CD4-positive, alpha-beta T cell (primary cell): ENCODE measurements at regions not wholly inside any gene's neighbourhood (a gene's known extent, or its start where the extent isn't known, plus 50 kb on each side); places are given as distances from the start of the nearest gene placed in this dataset.

Experiments used
- ATAC-seq: fragments of 200-7000 bp; cut with Tn5 transposase; one replicate; pipeline ENCODE4 v1.10.0; 2022; ENCODE audit warnings: mild to moderate bottlenecking; ENCODE audit not compliant: poor library complexity
- CTCF ChIA-PET: fragments of 350-600 bp; sonication (Branson Sonifier 250); formaldehyde crosslinking; loops from one replicate; lab custom pipeline; 2021; ENCODE audit warnings: antibody characterized with exemption, inconsistent platforms; lab: Charles Lee
- POLR2A ChIA-PET: fragments of 350-600 bp; sonication (Branson Sonifier 250); formaldehyde crosslinking; loops from one replicate; lab custom pipeline; 2021; ENCODE audit warnings: antibody characterized with exemption, inconsistent platforms; lab: Charles Lee
- DNase-seq, 14 experiments: peaks; one replicate each; pipeline ENCODE4 v3.0.0-alpha.2; 2013 to 2020; ENCODE audit warnings: mixed read lengths in 2 of 14
- H3K27ac ChIP-seq, 2 donors: one replicate each; pipeline versions ENCODE4 v1.5.1 to v1.7.0; 2013; ENCODE audit warnings: low read length in 2 of 2, low read depth in 1 of 2, mild to moderate bottlenecking in 1 of 2
- H3K27me3 ChIP-seq, 2 experiments: 1 replicate in 1 of 2; 2 replicates in 1 of 2; pipeline versions ENCODE4 v1.6.1 to v1.7.0; 2013; ENCODE audit warnings: low read length in 2 of 2, control low read depth in 1 of 2, mild to moderate bottlenecking in 1 of 2, moderate library complexity in 1 of 2; ENCODE audit not compliant: insufficient read depth in 2 of 2, control insufficient read depth in 1 of 2
- H3K36me3 ChIP-seq: one replicate; pipeline ENCODE4 v1.6.1; 2013; ENCODE audit warnings: low read length, control low read depth; ENCODE audit not compliant: insufficient read depth
- H3K4me1 ChIP-seq: one replicate; pipeline ENCODE4 v1.6.1; 2013; ENCODE audit warnings: low read length, control low read depth; ENCODE audit not compliant: insufficient read depth
- H3K4me3 ChIP-seq: one replicate; pipeline ENCODE4 v1.5.1; 2013; ENCODE audit warnings: mild to moderate bottlenecking, low read length, moderate library complexity
- H3K9me3 ChIP-seq, 2 experiments: 1 replicate in 1 of 2; 2 replicates in 1 of 2; pipeline versions ENCODE4 v1.6.1 to v1.7.0; 2013; ENCODE audit warnings: low read length in 2 of 2, mild to moderate bottlenecking in 2 of 2, control low read depth in 1 of 2, moderate library complexity in 1 of 2; ENCODE audit not compliant: control insufficient read depth in 1 of 2, insufficient read depth in 1 of 2
- H3K27ac Mint-ChIP-seq: one replicate; pipeline ENCODE4 v1.8.0; 2020; ENCODE audit warnings: mixed read lengths
- H3K27me3 Mint-ChIP-seq: one replicate; pipeline ENCODE4 v1.8.0; 2021; ENCODE audit warnings: mixed read lengths
- H3K36me3 Mint-ChIP-seq: one replicate; pipeline ENCODE4 v1.8.0; 2021; ENCODE audit warnings: low read depth, mixed read lengths
- H3K4me1 Mint-ChIP-seq: one replicate; pipeline ENCODE4 v1.8.0; 2021; ENCODE audit warnings: low read depth, mixed read lengths
- H3K4me3 Mint-ChIP-seq: one replicate; pipeline ENCODE4 v1.8.0; 2020; ENCODE audit warnings: mild to moderate bottlenecking, mixed read lengths
- H3K9me3 Mint-ChIP-seq: one replicate; pipeline ENCODE4 v1.8.0; 2020; ENCODE audit warnings: mixed read lengths
- CTCF ChIP-seq: fragments of 200-600 bp; IDR thresholded peaks from one replicate; pipeline ENCODE4 v1.8.0; 2022; ENCODE audit warnings: antibody characterized with exemption, mild to moderate bottlenecking
- intact Hi-C, 2 experiments: fragments of 100-400 bp; cut with DNase I in 1 of 2; cut with micrococcal nuclease in 1 of 2; formaldehyde crosslinking; loops; one replicate each; pipeline versions ENCODE4 v1.15.1 to v1.9.0; 2023 to 2025; cut with DNase I, micrococcal nuclease

GRCh38 chr13:54133746-54134145 lies 1105.1 kb downstream of the OLFM4 start:
- Histone ChIP-seq H3K9me3 (peaks cover 0 to 12% of the 10 kb centered on the region in 2 experiments), H3K27me3 (no peaks in the 10 kb centered on the region), H3K36me3 (no peaks in the 10 kb centered on the region), H3K4me1 (no peaks in the 10 kb centered on the region), H3K27ac (no peak overlapping the region), H3K4me3 (no peak overlapping the region)
- CTCF ChIA-PET = no interaction called here
- Mint-ChIP-seq H3K27ac (no peak overlapping the region), H3K36me3 (no peaks in the 10 kb centered on the region), H3K4me1 (no peaks in the 10 kb centered on the region), H3K27me3 (no peaks in the 10 kb centered on the region), H3K9me3 (peaks cover 22% of the 10 kb centered on the region), H3K4me3 (no peak overlapping the region)
- ATAC-seq (no peak), DNase-seq (no peak)
- intact Hi-C loops = no loop called here
- POLR2A ChIA-PET = no interaction called here
- TF ChIP-seq CTCF = no peak

GRCh38 chr13:54144828-54145227 lies 1116.2 kb downstream of the OLFM4 start:
- no peaks in the 10 kb centered on the region for H3K36me3 ChIP-seq
- H3K9me3 ChIP-seq = peaks cover 4% of the 10 kb centered on the region in 2 experiments
- DNase-seq (no peak), ATAC-seq (no peak)
- H3K4me1 Mint-ChIP-seq = no peaks in the 10 kb centered on the region
- H3K27me3 ChIP-seq = no peaks in the 10 kb centered on the region
- ChIA-PET CTCF (no interaction called here), POLR2A (no interaction called here)
- no peak overlapping the region for H3K4me3 Mint-ChIP-seq
- no peaks in the 10 kb centered on the region for H3K36me3 Mint-ChIP-seq
- no peak overlapping the region for H3K27ac ChIP-seq
- H3K27ac Mint-ChIP-seq = no peak overlapping the region
- no peaks in the 10 kb centered on the region for H3K27me3 Mint-ChIP-seq
- no peak overlapping the region for H3K4me3 ChIP-seq
- intact Hi-C loops = no loop called here
- peaks cover 20% of the 10 kb centered on the region for H3K9me3 Mint-ChIP-seq
- H3K4me1 ChIP-seq = no peaks in the 10 kb centered on the region
- no peak for TF ChIP-seq CTCF

- intact Hi-C loops = no loop called here
- ChIA-PET CTCF (no interaction called here), POLR2A (no interaction called here)
- H3K27ac ChIP-seq = no peak overlapping the region
- Mint-ChIP-seq H3K27me3 (no peaks in the 10 kb centered on the region), H3K9me3 (peaks cover 8% of the 10 kb centered on the region), H3K4me3 (no peak overlapping the region), H3K4me1 (no peaks in the 10 kb centered on the region), H3K36me3 (no peaks in the 10 kb centered on the region), H3K27ac (no peak overlapping the region)
- TF ChIP-seq CTCF = no peak
- H3K9me3 ChIP-seq = no peaks in the 10 kb centered on the region
- ATAC-seq = no peak
- H3K36me3 ChIP-seq = no peaks in the 10 kb centered on the region
- DNase-seq = no peak
- no peaks in the 10 kb centered on the region for H3K4me1 ChIP-seq
- no peaks in the 10 kb centered on the region for H3K27me3 ChIP-seq
- no peak overlapping the region for H3K4me3 ChIP-seq
These were observed 1122.2 kb downstream of the OLFM4 start for GRCh38 chr13:54150851-54151250.
